ENCODE measurements at regions not wholly inside any gene's neighbourhood (a gene's known extent, or its start where the extent isn't known, plus 50 kb on each side); places are given as distances from the start of the nearest gene placed in this dataset.

- no peak for TF ChIP-seq CTCF (conservative IDR thresholded peaks at IDR 0.05 in 1 of 2, IDR thresholded peaks at IDR 0.05 in 1 of 2; ENCODE audit: low read depth in 1 of 2, low read length in 2 of 2)
- no peak for TF ChIP-seq EZH2 (IDR thresholded peaks at IDR 0.05; ENCODE audit: low read length, missing control alignments)
Observed at GRCh38 chr2:150109912-150110311, 377.6 kb downstream of the RND3 start.

Measured in fibroblast of lung (primary cell).